H1 (cell line): ENCODE measurements at regions not wholly inside any gene's neighbourhood (a gene's known extent, or its start where the extent isn't known, plus 50 kb on each side); places are given as distances from the start of the nearest gene placed in this dataset.

Source experiments
- CTCF ChIA-PET: fragments of 300-600 bp; sonication (Branson Sonifier 250); formaldehyde crosslinking; loops from one replicate; lab custom pipeline; 2021; ENCODE audit not compliant: partially characterized antibody; lab: Charles Lee
- POLR2A ChIA-PET: fragments of 300-600 bp; sonication (Branson Sonifier 250); formaldehyde crosslinking; loops from one replicate; lab custom pipeline; 2021; ENCODE audit warnings: inconsistent platforms; ENCODE audit not compliant: partially characterized antibody; lab: Charles Lee
- DNase-seq, 2 experiments: peaks; one replicate each; pipeline versions ENCODE4 v3.0.0 to v3.0.0-alpha.2; 2010 to 2022; ENCODE audit warnings: low spot score in 2 of 2, low read depth in 1 of 2, mixed read lengths in 1 of 2
- FAIRE-seq: peaks from 2 replicates; lab custom pipeline; 2011; peaks lifted over from hg19 to GRCh38; lab: Jason Lieb, UNC
- H2AFZ ChIP-seq: 2 replicates; pipeline ENCODE4 v1.8.1; 2012; ENCODE audit warnings: low read length, inconsistent platforms
- H2AK5ac ChIP-seq: 2 replicates; pipeline ENCODE4 v1.6.1; 2013; ENCODE audit warnings: low read depth, low read length
- H2BK120ac ChIP-seq: replicated peaks from 2 replicates; pipeline ENCODE3; 2013; ENCODE audit warnings: low read depth, low read length, inconsistent platforms
- H2BK12ac ChIP-seq: 2 replicates; pipeline ENCODE4 v1.6.1; 2013; ENCODE audit warnings: low read depth, low read length
- H2BK15ac ChIP-seq: 2 replicates; pipeline ENCODE4 v1.6.1; 2013; ENCODE audit warnings: low read length
- H2BK20ac ChIP-seq: 2 replicates; pipeline ENCODE4 v1.6.1; 2013; ENCODE audit warnings: low read length
- H2BK5ac ChIP-seq: 2 replicates; pipeline ENCODE4 v1.6.1; 2013; ENCODE audit warnings: low read depth, low read length
- H3K14ac ChIP-seq: 2 replicates; pipeline ENCODE4 v1.6.1; 2013; ENCODE audit warnings: inconsistent platforms; ENCODE audit not compliant: insufficient read length
- H3K18ac ChIP-seq: 2 replicates; pipeline ENCODE4 v1.6.1; 2013; ENCODE audit warnings: low read length; ENCODE audit errors: extremely low read depth
- H3K23ac ChIP-seq: 2 replicates; pipeline ENCODE4 v1.6.1; 2013; ENCODE audit warnings: inconsistent platforms; ENCODE audit not compliant: insufficient read length
- H3K23me2 ChIP-seq: 2 replicates; pipeline ENCODE4 v1.6.1; 2013; ENCODE audit warnings: low read depth, low read length
- H3K27ac ChIP-seq: 2 replicates; pipeline ENCODE4 v1.6.1; 2011; ENCODE audit warnings: low read depth, low read length, inconsistent platforms
- H3K27me3 ChIP-seq, 4 experiments: replicated peaks in 1 of 4; 1 replicate in 1 of 4; 2 replicates in 3 of 4; pipeline versions ENCODE4 v1.6.1 to v1.8.1; 2011 to 2013; ENCODE audit warnings: low read length in 3 of 4, mild to moderate bottlenecking in 3 of 4, inconsistent platforms in 2 of 4, mixed read lengths in 2 of 4, moderate library complexity in 1 of 4; ENCODE audit not compliant: control insufficient read depth in 3 of 4, insufficient read depth in 3 of 4; ENCODE audit errors: extremely low read depth in 1 of 4
- H3K36me3 ChIP-seq, 4 experiments: 2 replicates each; pipeline versions ENCODE4 v1.6.1 to v1.8.1; 2011 to 2013; ENCODE audit warnings: mild to moderate bottlenecking in 4 of 4, low read length in 3 of 4, moderate library complexity in 2 of 4, control low read depth in 1 of 4, inconsistent platforms in 1 of 4; ENCODE audit not compliant: insufficient read depth in 4 of 4, control insufficient read depth in 2 of 4
- H3K4ac ChIP-seq: replicated peaks from 2 replicates; pipeline ENCODE3; 2013; ENCODE audit warnings: low read length, low read depth, mixed read lengths, inconsistent platforms; ENCODE audit not compliant: insufficient read length
- H3K4me1 ChIP-seq, 4 experiments: replicated peaks in 1 of 4; 1 replicate in 1 of 4; 2 replicates in 3 of 4; pipeline versions ENCODE4 v1.6.1 to v1.8.1; 2011 to 2013; ENCODE audit warnings: low read length in 3 of 4, inconsistent platforms in 2 of 4, mixed read lengths in 1 of 4; ENCODE audit not compliant: insufficient read depth in 4 of 4, control insufficient read depth in 3 of 4
- H3K4me2 ChIP-seq, 2 experiments: 2 replicates each; pipeline versions ENCODE4 v1.6.1 to v1.8.1; 2011 to 2013; ENCODE audit warnings: low read depth in 2 of 2, low read length in 2 of 2, control low read depth in 1 of 2, inconsistent platforms in 1 of 2, mild to moderate bottlenecking in 1 of 2; ENCODE audit not compliant: insufficient read depth in 1 of 2
- H3K4me3 ChIP-seq, 4 experiments: fragments of 200-600, 300-600 bp in 1 of 4; sonication (generic), shearing (Covaris generic), sonication (Bioruptor Twin) in 1 of 4; 2 replicates each; pipeline versions ENCODE4 v1.5.1 to v1.8.1; 2011 to 2016; ENCODE audit warnings: low read length in 4 of 4, low read depth in 3 of 4, control low read depth in 2 of 4, inconsistent platforms in 2 of 4, mild to moderate bottlenecking in 2 of 4, mixed read lengths in 1 of 4, moderate library complexity in 1 of 4; ENCODE audit not compliant: insufficient read depth in 2 of 4; ENCODE audit errors: extremely low read depth in 1 of 4
- H3K56ac ChIP-seq: replicated peaks from 2 replicates; pipeline ENCODE3; 2013; ENCODE audit warnings: low read depth, mild to moderate bottlenecking, mixed read lengths, low read length, inconsistent platforms; ENCODE audit not compliant: insufficient read length
- H3K79me1 ChIP-seq: 2 replicates; pipeline ENCODE4 v1.6.1; 2013; ENCODE audit warnings: low read depth, low read length, control low read depth
- H3K79me2 ChIP-seq, 2 experiments: 2 replicates each; pipeline versions ENCODE4 v1.6.1 to v1.8.1; 2012 to 2013; ENCODE audit warnings: low read length in 2 of 2, mild to moderate bottlenecking in 2 of 2, inconsistent platforms in 1 of 2; ENCODE audit not compliant: insufficient read depth in 2 of 2, control insufficient read depth in 1 of 2
- H3K9ac ChIP-seq, 4 experiments: replicated peaks in 1 of 4; 1 replicate in 1 of 4; 2 replicates in 3 of 4; pipeline versions ENCODE4 v1.6.1 to v1.8.1; 2011 to 2013; ENCODE audit warnings: low read depth in 3 of 4, low read length in 3 of 4, control low read depth in 2 of 4, mild to moderate bottlenecking in 2 of 4, moderate library complexity in 2 of 4, inconsistent platforms in 1 of 4; ENCODE audit errors: extremely low read depth in 1 of 4
- H3K9me3 ChIP-seq, 2 experiments: 2 replicates each; pipeline versions ENCODE4 v1.6.1 to v1.8.1; 2012 to 2013; ENCODE audit warnings: mild to moderate bottlenecking in 2 of 2, moderate library complexity in 2 of 2, control low read depth in 1 of 2, inconsistent platforms in 1 of 2, low read depth in 1 of 2, low read length in 1 of 2, mixed read lengths in 1 of 2; ENCODE audit not compliant: insufficient read depth in 2 of 2
- H4K20me1 ChIP-seq, 2 experiments: replicated peaks in 1 of 2; 2 replicates each; pipeline versions ENCODE3 to v1.8.1; 2011 to 2013; ENCODE audit warnings: inconsistent platforms in 2 of 2, low read length in 2 of 2, mild to moderate bottlenecking in 1 of 2; ENCODE audit not compliant: insufficient read depth in 2 of 2, control insufficient read depth in 1 of 2
- H4K5ac ChIP-seq: 2 replicates; pipeline ENCODE4 v1.6.1; 2013; ENCODE audit warnings: low read length, low read depth, mixed read lengths, inconsistent platforms; ENCODE audit not compliant: insufficient read length
- H4K8ac ChIP-seq: 2 replicates; pipeline ENCODE4 v1.8.0; 2013; ENCODE audit warnings: mild to moderate bottlenecking, moderate library complexity, low read length, inconsistent platforms; ENCODE audit not compliant: insufficient read depth; ENCODE audit errors: extremely low read depth
- H4K91ac ChIP-seq: replicated peaks from 2 replicates; pipeline ENCODE3; 2013; ENCODE audit warnings: low read length, mixed read lengths, inconsistent platforms; ENCODE audit not compliant: insufficient read length
- CREB1 ChIP-seq: IDR thresholded peaks from 2 replicates; pipeline ENCODE4 v1.6.1; 2012; ENCODE audit warnings: inconsistent platforms
- WGBS, 2 experiments: shearing (Covaris generic) in 1 of 2; methylation state at CpG; one replicate each; pipeline versions ENCODE4 v1.1.6 to v1.1.7; 2013 to 2015; ENCODE audit warnings: low lambda C conversion rate in 2 of 2, mixed read lengths in 2 of 2, inconsistent platforms in 1 of 2, low coverage in 1 of 2, missing lambda C conversion rate in 1 of 2; ENCODE audit not compliant: insufficient replicate concordance in 2 of 2, insufficient coverage in 1 of 2, insufficient read length in 1 of 2; ENCODE audit errors: extremely low coverage in 1 of 2, missing lambda C conversion rate in 1 of 2; 5-methylcytosine and 5-hydroxymethylcytosine counted together

DNA sequence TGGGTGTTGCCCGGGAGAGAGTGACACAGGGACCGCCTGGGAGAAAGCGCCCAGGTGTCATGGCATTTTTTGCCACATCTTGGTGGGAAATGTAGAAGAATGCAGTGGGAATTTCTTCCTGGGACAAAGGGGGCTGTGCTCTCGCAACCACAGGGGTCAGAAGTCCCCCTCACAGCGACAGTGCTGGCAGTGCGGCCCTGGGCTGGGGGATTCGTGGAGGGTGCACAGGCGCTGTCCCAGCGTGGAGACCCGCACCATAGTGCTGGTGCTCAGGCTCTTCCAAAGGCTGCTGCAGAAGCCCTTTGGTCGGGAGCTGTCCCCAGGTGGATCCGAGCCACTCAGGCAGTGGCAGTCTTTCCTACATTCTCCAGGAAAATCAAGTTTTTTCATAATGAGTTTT, 128.8 kb upstream of the SOX11 start:
- TF ChIP-seq CREB1, result no peak
- POLR2A ChIA-PET, result no interaction called here
- Histone ChIP-seq H2AFZ (no peak overlapping the region), H2BK15ac (no peak overlapping the region), H3K4me1 (peaks cover 0 to 4% (median 0%) of the 10 kb centered on the region in 4 experiments; a peak in 1 of 7 replicates), H3K36me3 (no peaks in the 10 kb centered on the region), H2AK5ac (no peak overlapping the region; the same call in 1 of the 2 replicates), H3K27ac (no peak overlapping the region), H2BK12ac (no peak overlapping the region), H4K8ac (no peak overlapping the region), H2BK5ac (0 out of 2 replicates have a peak overlapping the region, but pooled peaks have one; percentile 60), H3K23ac (no peak overlapping the region), H3K23me2 (peaks cover 5% of the 10 kb centered on the region; the same call in 1 of the 2 replicates), H2BK120ac (no peak overlapping the region), H3K79me2 (no peaks in the 10 kb centered on the region), H3K4me3 (no peak overlapping the region), H4K91ac (no peak overlapping the region), H2BK20ac (no peak overlapping the region), H3K9me3 (no peaks in the 10 kb centered on the region), H3K27me3 (no peaks in the 10 kb centered on the region), H3K4ac (no peak overlapping the region), H3K14ac (no peak overlapping the region), H3K9ac (no peak overlapping the region), H3K4me2 (no peak overlapping the region), H4K20me1 (no peaks in the 10 kb centered on the region), H4K5ac (no peak overlapping the region), H3K18ac (no peak overlapping the region), H3K79me1 (no peaks in the 10 kb centered on the region; the same call in 1 of the 2 replicates), H3K56ac (no peak overlapping the region)
- FAIRE-seq, result no peak
- CTCF ChIA-PET, result no interaction called here
- DNase-seq, result no peak
- 92% methylated on average over 12 of the region's 12 CpGs; no CpG with 5 or more reads in 1 of the 2 experiments for WGBS, 2 experiments
